ENCODE measurements at regions not wholly inside any gene's neighbourhood (a gene's known extent, or its start where the extent isn't known, plus 50 kb on each side); places are given as distances from the start of the nearest gene placed in this dataset.

- TF ChIP-seq CTCF (IDR thresholded peaks at IDR 0.05) (no peak), POLR2A (IDR thresholded peaks at IDR 0.05) (no peak)
Measured at GRCh38 chr4:62271107-62271506, 1071.0 kb downstream of the ADGRL3 start.

Data from Peyer's patch (tissue), 4 donors.